ENCODE measurements at regions not wholly inside any gene's neighbourhood (a gene's known extent, or its start where the extent isn't known, plus 50 kb on each side); places are given as distances from the start of the nearest gene placed in this dataset.

- no peaks in the 10 kb centered on the region for H3K4me1 ChIP-seq
- H3K36me3 ChIP-seq: no peaks in the 10 kb centered on the region
- no peaks in the 10 kb centered on the region for H3K27me3 ChIP-seq
- TF ChIP-seq CTCF (IDR thresholded peaks at IDR 0.05): no peak
- TF ChIP-seq POLR2A (IDR thresholded peaks at IDR 0.05): no peak
- no peak overlapping the region for H3K4me3 ChIP-seq
- DNase-seq: no peak
- H3K9me3 ChIP-seq: no peaks in the 10 kb centered on the region
- no peak overlapping the region for H3K27ac ChIP-seq
These were observed 1143.0 kb upstream of the ADGRL2 start for GRCh38 chr1:80657707-80658106.

- H3K27ac ChIP-seq: no peak overlapping the region
- H3K9me3 ChIP-seq: no peaks in the 10 kb centered on the region
- H3K36me3 ChIP-seq: no peaks in the 10 kb centered on the region
- no peak for TF ChIP-seq CTCF (IDR thresholded peaks at IDR 0.05)
- no peak for TF ChIP-seq POLR2A (IDR thresholded peaks at IDR 0.05)
- no peak overlapping the region for H3K4me3 ChIP-seq
- no peaks in the 10 kb centered on the region for H3K27me3 ChIP-seq
- H3K4me1 ChIP-seq: no peaks in the 10 kb centered on the region
- DNase-seq: no peak
These were observed 1143.6 kb upstream of the ADGRL2 start for GRCh38 chr1:80657044-80657643.

GRCh38 chr1:80656641-80657040, 1144.1 kb upstream of the ADGRL2 start:
- H3K9me3 ChIP-seq: no peaks in the 10 kb centered on the region
- no peak overlapping the region for H3K4me3 ChIP-seq
- H3K27ac ChIP-seq: no peak overlapping the region
- no peak for DNase-seq
- no peaks in the 10 kb centered on the region for H3K27me3 ChIP-seq
- no peaks in the 10 kb centered on the region for H3K4me1 ChIP-seq
- H3K36me3 ChIP-seq: no peaks in the 10 kb centered on the region
- TF ChIP-seq CTCF (IDR thresholded peaks at IDR 0.05) (no peak), POLR2A (IDR thresholded peaks at IDR 0.05) (no peak)

- Histone ChIP-seq H3K4me3 (no peak overlapping the region), H3K27me3 (no peaks in the 10 kb centered on the region), H3K9me3 (no peaks in the 10 kb centered on the region), H3K4me1 (no peaks in the 10 kb centered on the region), H3K36me3 (no peaks in the 10 kb centered on the region), H3K27ac (no peak overlapping the region)
- no peak for TF ChIP-seq POLR2A (IDR thresholded peaks at IDR 0.05)
- peak in 4 of 6 experiments; percentile 25 to 52 (median 46) for TF ChIP-seq CTCF (IDR thresholded peaks at IDR 0.05)
- DNase-seq: peak in 1 of 3 donors; percentile 58
These were observed 1144.6 kb upstream of the ADGRL2 start for GRCh38 chr1:80656014-80656636.

- Histone ChIP-seq H3K9me3 (no peaks in the 10 kb centered on the region), H3K27ac (no peak overlapping the region), H3K36me3 (no peaks in the 10 kb centered on the region), H3K4me1 (no peaks in the 10 kb centered on the region), H3K4me3 (no peak overlapping the region), H3K27me3 (no peaks in the 10 kb centered on the region)
- DNase-seq: no peak
- no peak for TF ChIP-seq POLR2A (IDR thresholded peaks at IDR 0.05)
- TF ChIP-seq CTCF (IDR thresholded peaks at IDR 0.05): no peak
These were observed 1154.7 kb upstream of the ADGRL2 start for GRCh38 chr1:80646053-80646452.
